Hepatocyte (in vitro differentiated cells): ENCODE measurements at regions not wholly inside any gene's neighbourhood (a gene's known extent, or its start where the extent isn't known, plus 50 kb on each side); places are given as distances from the start of the nearest gene placed in this dataset.

Experiments
- CTCF ChIP-seq: fragments of 200-600 bp; sonication (generic); IDR thresholded peaks from 2 replicates; pipeline ENCODE4 v1.5.1; 2016; ENCODE audit warnings: antibody characterized with exemption, mild to moderate bottlenecking; ENCODE audit not compliant: poor library complexity
- EZH2 ChIP-seq: fragments of 200-600 bp; sonication (generic); IDR thresholded peaks from 2 replicates; pipeline ENCODE4 v1.6.1; 2016; ENCODE audit warnings: antibody characterized with exemption, mild to moderate bottlenecking, borderline replicate concordance
- EZH2phosphoT487 ChIP-seq: fragments of 200-600 bp; sonication (generic); IDR thresholded peaks from one replicate; pipeline ENCODE4 v1.6.1; 2018; ENCODE audit warnings: antibody characterized with exemption, mild to moderate bottlenecking, low read depth, moderate library complexity; ENCODE audit not compliant: unreplicated experiment, severe bottlenecking

GRCh38 chr1:168488138-168488537 lies 55.7 kb downstream of the XCL2 start:
- TF ChIP-seq CTCF (no peak), EZH2phosphoT487 (no peak), EZH2 (no peak)
